ENCODE measurements at regions not wholly inside any gene's neighbourhood (a gene's known extent, or its start where the extent isn't known, plus 50 kb on each side); places are given as distances from the start of the nearest gene placed in this dataset.

- Mint-ChIP-seq H3K9me3 (no peaks in the 10 kb centered on the region), H3K4me3 (no peak overlapping the region), H3K27me3 (no peaks in the 10 kb centered on the region), H3K27ac (no peak overlapping the region), H3K4me1 (no peaks in the 10 kb centered on the region), H3K36me3 (no peaks in the 10 kb centered on the region)
- no peak for ATAC-seq (replicated peaks)
- DNase-seq = no peak
Measured at GRCh38 chr15:93897377-93897776, 334.0 kb upstream of the MCTP2 start.

GRCh38 chr15:93895976-93896770, 335.2 kb upstream of the MCTP2 start:
- DNase-seq (no peak), ATAC-seq (replicated peaks) (no peak)
- Mint-ChIP-seq H3K9me3 (no peaks in the 10 kb centered on the region), H3K36me3 (no peaks in the 10 kb centered on the region), H3K4me1 (no peaks in the 10 kb centered on the region), H3K27me3 (no peaks in the 10 kb centered on the region), H3K4me3 (no peak overlapping the region), H3K27ac (no peak overlapping the region)

- H3K4me1 Mint-ChIP-seq = no peaks in the 10 kb centered on the region
- DNase-seq (no peak), ATAC-seq (replicated peaks) (no peak)
- no peaks in the 10 kb centered on the region for H3K36me3 Mint-ChIP-seq
- H3K4me3 Mint-ChIP-seq = no peak overlapping the region
- H3K9me3 Mint-ChIP-seq = no peaks in the 10 kb centered on the region
- H3K27me3 Mint-ChIP-seq = no peaks in the 10 kb centered on the region
- no peak overlapping the region for H3K27ac Mint-ChIP-seq
Measured at GRCh38 chr15:93894438-93895036, 336.8 kb upstream of the MCTP2 start.

DNA sequence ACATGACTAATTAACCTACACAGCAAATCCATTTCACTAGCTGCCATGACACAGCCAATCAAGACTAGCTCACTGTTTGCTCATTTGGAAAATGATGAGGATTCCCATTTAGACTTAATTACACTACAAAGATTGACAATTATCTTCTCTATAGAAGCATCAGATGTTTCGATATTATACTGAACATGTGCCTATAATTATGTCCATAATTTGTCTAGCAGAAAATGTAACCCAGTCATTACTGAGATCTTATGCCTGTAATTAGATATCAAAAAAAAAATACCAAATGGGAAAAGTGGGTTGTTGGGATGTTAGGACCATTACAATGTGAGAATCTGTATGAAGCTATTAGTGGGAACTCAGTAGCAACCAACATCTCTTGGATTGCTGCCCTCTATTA, 344.2 kb upstream of the MCTP2 start:
- Mint-ChIP-seq H3K36me3 (no peaks in the 10 kb centered on the region), H3K27me3 (no peaks in the 10 kb centered on the region), H3K4me3 (no peak overlapping the region), H3K4me1 (no peaks in the 10 kb centered on the region), H3K27ac (no peak overlapping the region), H3K9me3 (no peaks in the 10 kb centered on the region)
- DNase-seq (no peak), ATAC-seq (replicated peaks) (no peak)

DNA sequence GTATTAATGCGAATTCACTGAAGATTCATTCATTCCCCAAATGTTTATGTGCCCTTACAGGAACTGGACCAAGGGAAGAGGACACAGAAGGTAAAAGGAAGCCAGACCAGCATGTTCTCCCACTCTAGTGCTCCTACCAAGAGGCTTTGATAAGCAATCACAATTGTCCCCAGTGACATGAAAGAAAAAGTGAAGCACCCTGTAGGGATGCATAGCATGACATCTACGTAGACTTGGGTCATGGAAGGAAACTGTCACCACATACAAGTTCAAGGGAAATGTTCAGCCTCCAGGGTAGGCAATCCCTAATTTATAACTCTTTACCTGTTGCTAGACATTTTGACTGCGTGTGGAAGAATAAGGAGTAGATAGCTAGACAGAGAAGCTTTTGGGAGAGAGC, 348.6 kb upstream of the MCTP2 start:
- ATAC-seq (replicated peaks) = no peak
- Mint-ChIP-seq H3K9me3 (peaks cover 5 to 7% of the 10 kb centered on the region in 2 donors), H3K36me3 (peaks cover 0 to 2% of the 10 kb centered on the region in 2 donors), H3K4me1 (no peaks in the 10 kb centered on the region), H3K27me3 (no peaks in the 10 kb centered on the region), H3K4me3 (no peak overlapping the region), H3K27ac (no peak overlapping the region)
- no peak for DNase-seq

- Mint-ChIP-seq H3K27me3 (no peaks in the 10 kb centered on the region), H3K9me3 (peaks cover 5 to 7% of the 10 kb centered on the region in 2 donors), H3K4me3 (no peak overlapping the region), H3K36me3 (peaks cover 0 to 2% of the 10 kb centered on the region in 2 donors), H3K4me1 (no peaks in the 10 kb centered on the region), H3K27ac (no peak overlapping the region)
- DNase-seq (no peak), ATAC-seq (replicated peaks) (no peak)
Measured at GRCh38 chr15:93882141-93882540, 349.2 kb upstream of the MCTP2 start.

- H3K27me3 Mint-ChIP-seq = no peaks in the 10 kb centered on the region
- no peaks in the 10 kb centered on the region for H3K4me1 Mint-ChIP-seq
- H3K9me3 Mint-ChIP-seq = peaks cover 5 to 7% of the 10 kb centered on the region in 2 donors
- peaks cover 0 to 2% of the 10 kb centered on the region in 2 donors for H3K36me3 Mint-ChIP-seq
- no peak for DNase-seq
- no peak overlapping the region for H3K4me3 Mint-ChIP-seq
- no peak overlapping the region for H3K27ac Mint-ChIP-seq
- ATAC-seq (replicated peaks) = no peak
Measured at GRCh38 chr15:93881310-93881709, 350.1 kb upstream of the MCTP2 start.

DNA sequence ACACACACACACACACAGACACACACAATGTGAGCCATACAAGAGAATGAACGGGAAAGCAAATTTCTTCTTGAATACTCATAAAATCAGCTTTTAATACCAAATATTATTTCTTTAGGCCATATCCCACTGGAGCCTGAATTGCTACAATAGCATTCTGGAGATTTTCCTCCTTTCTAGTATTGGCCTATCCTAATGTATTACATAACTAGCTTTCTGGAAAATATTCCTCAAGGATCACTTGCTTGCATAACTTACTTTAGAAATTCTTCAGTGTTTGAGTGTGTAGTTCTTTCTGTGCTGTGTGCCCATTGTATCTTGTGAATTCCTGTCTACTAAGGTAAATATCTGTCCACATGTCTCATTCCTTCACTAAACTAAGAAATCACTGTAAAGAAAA, 351.0 kb upstream of the MCTP2 start:
- Mint-ChIP-seq H3K9me3 (peaks cover 5 to 7% of the 10 kb centered on the region in 2 donors), H3K4me1 (no peaks in the 10 kb centered on the region), H3K36me3 (peaks cover 0 to 2% of the 10 kb centered on the region in 2 donors), H3K27me3 (no peaks in the 10 kb centered on the region), H3K4me3 (no peak overlapping the region), H3K27ac (no peak overlapping the region)
- no peak for DNase-seq
- no peak for ATAC-seq (replicated peaks)

DNA sequence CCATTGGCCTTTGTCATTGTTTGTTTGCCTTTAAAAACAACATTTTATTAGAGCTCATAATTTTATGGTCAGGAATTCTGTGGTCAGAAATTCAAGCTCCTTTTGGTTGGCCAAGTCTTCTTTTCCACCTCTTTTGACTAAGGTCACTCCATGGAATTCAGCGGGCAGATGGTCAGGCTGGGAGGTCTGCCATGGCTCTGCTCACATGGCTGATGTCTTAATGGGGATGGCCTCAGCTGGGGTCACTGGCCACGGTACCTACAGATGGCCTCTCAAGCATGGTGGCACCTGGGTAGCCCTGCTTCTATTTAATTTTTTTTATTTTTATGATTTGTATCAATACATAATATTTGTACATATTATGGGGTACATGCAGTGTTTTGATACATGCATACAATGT, 360.8 kb upstream of the MCTP2 start:
- ATAC-seq (replicated peaks) = no peak
- no peak for DNase-seq
- H3K9me3 Mint-ChIP-seq = no peaks in the 10 kb centered on the region
- H3K4me3 Mint-ChIP-seq = no peak overlapping the region
- no peaks in the 10 kb centered on the region for H3K36me3 Mint-ChIP-seq
- no peak overlapping the region for H3K27ac Mint-ChIP-seq
- no peaks in the 10 kb centered on the region for H3K27me3 Mint-ChIP-seq
- H3K4me1 Mint-ChIP-seq = no peaks in the 10 kb centered on the region

DNA sequence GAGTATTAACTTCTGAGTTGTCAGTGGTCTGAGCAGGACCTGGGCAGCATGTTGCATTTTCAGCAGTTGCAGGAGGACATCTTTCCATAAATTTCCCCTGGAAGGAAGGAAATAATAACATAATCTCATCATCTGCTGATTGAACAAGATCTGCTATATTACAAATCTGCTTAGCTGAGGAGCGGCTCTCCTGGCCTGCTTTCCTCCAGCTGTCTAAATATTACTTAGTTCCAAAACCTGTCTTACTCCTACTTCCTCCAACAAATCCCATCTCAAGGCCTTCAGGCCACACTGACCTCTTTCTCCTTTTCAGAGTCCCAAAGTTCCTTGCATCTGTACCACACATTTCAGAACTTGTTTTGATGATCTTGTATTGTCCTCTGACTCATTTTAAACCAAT, 364.4 kb upstream of the MCTP2 start:
- Mint-ChIP-seq H3K36me3 (no peaks in the 10 kb centered on the region), H3K4me3 (no peak overlapping the region), H3K27ac (no peak overlapping the region), H3K27me3 (no peaks in the 10 kb centered on the region), H3K4me1 (peaks cover 2 to 9% of the 10 kb centered on the region in 2 donors), H3K9me3 (no peaks in the 10 kb centered on the region)
- no peak for ATAC-seq (replicated peaks)
- DNase-seq = no peak

GRCh38 chr15:93866476-93866875, 364.9 kb upstream of the MCTP2 start:
- H3K4me3 Mint-ChIP-seq = no peak overlapping the region
- H3K4me1 Mint-ChIP-seq = peaks cover 2 to 9% of the 10 kb centered on the region in 2 donors
- ATAC-seq (replicated peaks) (no peak), DNase-seq (no peak)
- H3K27me3 Mint-ChIP-seq = no peaks in the 10 kb centered on the region
- no peaks in the 10 kb centered on the region for H3K36me3 Mint-ChIP-seq
- H3K9me3 Mint-ChIP-seq = no peaks in the 10 kb centered on the region
- no peak overlapping the region for H3K27ac Mint-ChIP-seq

- Mint-ChIP-seq H3K27me3 (no peaks in the 10 kb centered on the region), H3K36me3 (no peaks in the 10 kb centered on the region), H3K27ac (no peak overlapping the region), H3K4me3 (no peak overlapping the region), H3K4me1 (peaks cover 2 to 9% of the 10 kb centered on the region in 2 donors), H3K9me3 (no peaks in the 10 kb centered on the region)
- DNase-seq (no peak), ATAC-seq (replicated peaks) (no peak)
Measured at GRCh38 chr15:93865586-93865985, 365.8 kb upstream of the MCTP2 start.

- no peaks in the 10 kb centered on the region for H3K27me3 Mint-ChIP-seq
- no peak overlapping the region for H3K4me3 Mint-ChIP-seq
- H3K4me1 Mint-ChIP-seq = peaks cover 2 to 9% of the 10 kb centered on the region in 2 donors
- DNase-seq = no peak
- no peaks in the 10 kb centered on the region for H3K9me3 Mint-ChIP-seq
- H3K36me3 Mint-ChIP-seq = no peaks in the 10 kb centered on the region
- no peak overlapping the region for H3K27ac Mint-ChIP-seq
- ATAC-seq (replicated peaks) = no peak
Measured at GRCh38 chr15:93862791-93863190, 368.6 kb upstream of the MCTP2 start.

DNA sequence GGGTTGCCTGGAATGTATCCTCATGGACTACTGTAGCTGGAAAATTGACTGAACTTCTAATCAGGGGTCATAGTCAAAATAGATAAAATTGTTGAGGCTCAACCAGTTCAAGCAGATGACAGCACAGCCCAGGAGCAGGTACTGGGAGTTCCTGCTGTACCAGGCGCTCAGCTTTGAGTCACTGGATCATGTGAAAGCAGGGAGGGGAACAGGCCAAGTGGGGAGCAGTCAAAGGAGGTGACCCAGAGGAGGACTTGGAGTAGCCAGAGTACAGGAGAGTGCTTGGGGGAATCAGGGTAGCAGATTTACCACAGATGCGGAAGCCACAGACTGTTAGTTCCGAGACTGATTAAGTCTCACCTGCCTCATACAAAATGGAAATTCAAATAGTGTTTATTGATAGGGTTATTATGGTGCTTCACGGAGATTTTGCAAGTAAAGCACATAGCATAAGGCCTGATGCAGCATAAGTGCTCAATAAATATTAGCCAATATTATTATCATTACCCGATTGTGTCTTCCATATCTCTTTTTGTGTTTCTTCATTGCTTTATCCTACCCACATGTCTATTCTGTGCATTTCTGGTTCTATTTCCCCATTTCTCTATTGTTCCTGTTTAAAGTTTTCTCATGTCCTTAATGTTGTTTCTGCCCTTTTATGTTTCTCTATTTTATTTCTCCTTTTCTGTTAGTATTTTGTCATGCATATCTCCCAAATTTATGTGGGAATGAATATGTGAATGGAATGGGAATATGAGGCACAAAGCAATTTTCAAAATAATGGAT, 369.2 kb upstream of the MCTP2 start:
- Mint-ChIP-seq H3K4me1 (peaks cover 2 to 9% of the 10 kb centered on the region in 2 donors), H3K27ac (no peak overlapping the region), H3K36me3 (no peaks in the 10 kb centered on the region), H3K9me3 (no peaks in the 10 kb centered on the region), H3K27me3 (no peaks in the 10 kb centered on the region), H3K4me3 (no peak overlapping the region)
- DNase-seq (no peak), ATAC-seq (replicated peaks) (no peak)

DNA sequence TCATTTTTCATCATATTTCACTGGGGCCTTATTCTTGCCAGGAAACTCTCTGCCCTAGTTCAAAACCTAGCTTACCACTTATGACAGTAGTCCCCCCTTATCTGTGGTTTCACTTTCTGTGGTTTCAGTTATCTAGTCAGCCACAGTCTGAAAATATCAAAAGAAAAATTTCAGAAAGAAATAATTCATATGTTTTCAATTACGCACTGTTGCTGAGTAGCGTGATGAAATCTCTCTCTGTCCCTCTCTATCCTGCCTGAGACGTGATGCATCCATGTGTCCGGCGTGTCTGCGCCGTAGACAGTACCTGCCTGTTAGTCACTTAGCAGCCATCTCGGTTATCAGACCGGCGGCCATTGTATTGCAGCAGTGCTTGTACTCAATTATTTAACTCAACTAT, 369.9 kb upstream of the MCTP2 start:
- ATAC-seq (replicated peaks) (no peak), DNase-seq (no peak)
- no peaks in the 10 kb centered on the region for H3K27me3 Mint-ChIP-seq
- H3K27ac Mint-ChIP-seq = no peak overlapping the region
- peaks cover 2 to 9% of the 10 kb centered on the region in 2 donors for H3K4me1 Mint-ChIP-seq
- no peaks in the 10 kb centered on the region for H3K36me3 Mint-ChIP-seq
- H3K4me3 Mint-ChIP-seq = no peak overlapping the region
- no peaks in the 10 kb centered on the region for H3K9me3 Mint-ChIP-seq

Data from stimulated activated naive B cell treated with anti-CD40 and anti-IgM and Interleukin-4, amounts not matched to agents 10 μg/mL and 1 μg/mL and 100 μg/mL, for 72 hours (primary cell).